ENCODE measurements at regions not wholly inside any gene's neighbourhood (a gene's known extent, or its start where the extent isn't known, plus 50 kb on each side); places are given as distances from the start of the nearest gene placed in this dataset.

DNA sequence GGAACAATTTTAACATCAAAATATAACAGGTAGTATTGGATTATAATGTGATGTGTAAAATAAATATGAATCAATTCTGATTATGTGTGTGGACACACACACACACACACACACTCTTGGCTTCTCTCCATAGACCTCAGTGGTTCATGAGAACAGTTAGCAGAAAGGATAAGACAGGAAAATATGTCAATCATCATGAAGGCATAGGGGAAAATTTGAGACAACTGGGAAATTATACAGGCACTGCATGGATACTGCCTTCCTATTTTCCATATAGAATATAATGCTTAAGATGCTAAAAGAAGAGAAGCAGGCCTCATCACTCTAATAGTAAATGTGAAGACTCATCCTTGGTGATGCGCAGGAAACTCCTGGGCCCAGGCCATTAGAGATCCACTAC is 884.5 kb downstream of the SUCLG1 start:
- TF ChIP-seq, protein P1, sequence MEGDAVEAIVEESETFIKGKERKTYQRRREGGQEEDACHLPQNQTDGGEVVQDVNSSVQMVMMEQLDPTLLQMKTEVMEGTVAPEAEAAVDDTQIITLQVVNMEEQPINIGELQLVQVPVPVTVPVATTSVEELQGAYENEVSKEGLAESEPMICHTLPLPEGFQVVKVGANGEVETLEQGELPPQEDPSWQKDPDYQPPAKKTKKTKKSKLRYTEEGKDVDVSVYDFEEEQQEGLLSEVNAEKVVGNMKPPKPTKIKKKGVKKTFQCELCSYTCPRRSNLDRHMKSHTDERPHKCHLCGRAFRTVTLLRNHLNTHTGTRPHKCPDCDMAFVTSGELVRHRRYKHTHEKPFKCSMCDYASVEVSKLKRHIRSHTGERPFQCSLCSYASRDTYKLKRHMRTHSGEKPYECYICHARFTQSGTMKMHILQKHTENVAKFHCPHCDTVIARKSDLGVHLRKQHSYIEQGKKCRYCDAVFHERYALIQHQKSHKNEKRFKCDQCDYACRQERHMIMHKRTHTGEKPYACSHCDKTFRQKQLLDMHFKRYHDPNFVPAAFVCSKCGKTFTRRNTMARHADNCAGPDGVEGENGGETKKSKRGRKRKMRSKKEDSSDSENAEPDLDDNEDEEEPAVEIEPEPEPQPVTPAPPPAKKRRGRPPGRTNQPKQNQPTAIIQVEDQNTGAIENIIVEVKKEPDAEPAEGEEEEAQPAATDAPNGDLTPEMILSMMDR (IDR thresholded peaks at IDR 0.05; ENCODE audit: low read depth, low read length, missing control alignments): no peak
- no peak overlapping the region for H3K4me3 ChIP-seq (ENCODE audit: low read depth, low read length)
- no peak for DNase-seq (ENCODE audit: low read depth)

DNA sequence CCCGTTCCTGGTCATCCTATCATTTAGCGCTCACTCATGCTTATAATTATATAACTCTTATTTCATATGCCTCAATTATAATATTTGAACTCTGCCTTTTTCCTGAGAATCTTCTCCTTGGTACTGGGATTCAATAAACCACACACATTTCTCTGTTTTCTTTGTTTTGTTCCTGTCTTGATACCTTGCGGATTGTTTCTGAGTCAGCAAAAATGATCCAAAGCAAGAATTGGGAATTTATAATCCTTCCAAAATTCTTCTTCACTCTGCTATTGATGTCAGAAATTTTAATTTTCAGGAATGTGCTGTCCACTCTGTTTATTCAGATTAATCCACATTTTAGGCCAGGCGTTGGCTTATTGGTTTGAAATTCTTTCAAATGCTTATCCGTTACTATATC is 886.0 kb downstream of the SUCLG1 start:
- H3K4me3 ChIP-seq (ENCODE audit: low read depth, low read length): no peak overlapping the region
- TF ChIP-seq, protein P1 (IDR thresholded peaks at IDR 0.05; ENCODE audit: low read depth, low read length, missing control alignments): no peak
- no peak for DNase-seq (ENCODE audit: low read depth)

DNA sequence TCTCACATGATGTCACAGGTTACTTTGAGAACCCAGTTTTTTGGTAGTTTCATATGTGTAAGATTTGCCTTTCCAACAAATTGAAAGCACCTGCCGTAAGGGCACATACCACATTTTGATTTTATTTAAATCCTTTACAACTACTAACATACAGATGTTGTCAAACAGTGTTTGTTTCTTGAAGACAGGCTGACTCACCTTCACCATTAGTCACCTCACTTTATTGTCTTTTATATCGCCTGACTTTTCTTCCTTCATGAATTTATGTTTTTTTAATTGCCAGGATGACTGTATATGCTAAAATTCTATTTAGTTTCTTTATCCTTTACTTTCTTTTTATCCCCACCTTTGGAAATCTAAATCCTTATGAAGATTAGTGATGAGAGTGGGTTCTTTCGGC is 886.7 kb downstream of the SUCLG1 start:
- DNase-seq (ENCODE audit: low read depth): no peak
- TF ChIP-seq, protein P1 (IDR thresholded peaks at IDR 0.05; ENCODE audit: low read depth, low read length, missing control alignments): no peak
- H3K4me3 ChIP-seq (ENCODE audit: low read depth, low read length): no peak overlapping the region

DNA sequence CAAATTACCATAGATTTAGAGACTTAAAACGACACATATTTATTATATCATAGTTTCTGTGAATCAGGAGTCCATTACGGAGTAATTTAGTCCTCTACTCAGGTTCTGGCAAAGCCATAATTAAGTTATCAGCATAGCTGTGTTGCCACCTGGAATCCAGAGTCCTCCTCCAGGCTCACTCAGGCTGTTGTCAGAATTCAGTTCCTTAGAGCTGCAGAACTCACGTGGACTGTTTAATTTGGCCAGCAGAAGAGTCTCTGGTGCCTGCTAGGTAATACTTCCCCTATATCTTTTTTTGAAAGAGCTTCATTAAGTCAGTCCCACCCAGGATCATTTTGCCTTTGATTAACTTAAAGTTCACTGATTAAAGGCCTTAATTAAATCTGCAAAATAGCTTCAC is 891.5 kb downstream of the SUCLG1 start:
- no peak overlapping the region for H3K4me3 ChIP-seq (ENCODE audit: low read depth, low read length)
- TF ChIP-seq, protein P1 (IDR thresholded peaks at IDR 0.05; ENCODE audit: low read depth, low read length, missing control alignments): no peak

DNA sequence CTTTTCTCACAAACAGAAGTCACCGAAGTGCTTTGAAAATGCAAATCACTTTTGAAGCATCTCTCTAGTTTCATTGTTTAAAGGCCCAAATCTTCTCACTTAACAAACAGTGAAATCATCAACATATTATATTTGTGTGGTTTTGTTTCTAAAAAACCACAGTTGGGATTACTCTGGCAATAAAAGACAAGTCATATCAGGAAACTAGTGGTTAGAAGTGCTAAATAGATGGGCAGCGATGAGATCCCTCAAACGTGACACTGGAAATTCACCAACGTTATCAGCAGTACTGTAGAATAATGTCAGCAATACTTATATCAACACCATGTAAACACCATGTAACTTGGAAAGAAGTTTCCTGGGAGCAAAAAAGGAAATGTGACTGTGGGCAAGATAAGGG is 893.5 kb downstream of the SUCLG1 start:
- no peak for DNase-seq (ENCODE audit: low read depth)
- TF ChIP-seq, protein P1 (IDR thresholded peaks at IDR 0.05; ENCODE audit: low read depth, low read length, missing control alignments): no peak
- H3K4me3 ChIP-seq (ENCODE audit: low read depth, low read length): no peak overlapping the region

More for the DNA sequence above, 891.5 kb downstream of the SUCLG1 start:
- no peak for DNase-seq (ENCODE audit: low read depth)

DNA sequence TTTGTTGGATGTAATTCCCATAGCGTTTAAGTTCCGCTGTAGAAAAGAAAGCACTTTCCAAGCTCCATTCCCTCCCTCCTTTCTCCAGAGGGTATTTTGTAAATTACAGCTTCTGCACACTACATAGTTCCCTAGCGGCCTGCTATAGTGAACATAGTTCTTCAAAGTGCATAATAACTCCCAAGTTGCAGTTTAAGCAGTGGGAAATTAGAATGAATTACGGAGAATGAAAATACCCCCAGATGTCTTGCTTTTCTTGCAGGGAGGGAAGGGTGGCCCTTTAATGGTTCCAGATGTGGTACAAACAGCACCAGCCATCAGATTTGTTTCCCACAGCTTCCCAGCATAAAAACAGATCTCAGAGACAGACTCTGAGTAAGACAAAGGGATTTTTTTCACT is 893.9 kb downstream of the SUCLG1 start:
- no peak overlapping the region for H3K4me3 ChIP-seq (ENCODE audit: low read depth, low read length)
- DNase-seq (ENCODE audit: low read depth): no peak
- TF ChIP-seq, protein P1 (IDR thresholded peaks at IDR 0.05; ENCODE audit: low read depth, low read length, missing control alignments): no peak

DNA sequence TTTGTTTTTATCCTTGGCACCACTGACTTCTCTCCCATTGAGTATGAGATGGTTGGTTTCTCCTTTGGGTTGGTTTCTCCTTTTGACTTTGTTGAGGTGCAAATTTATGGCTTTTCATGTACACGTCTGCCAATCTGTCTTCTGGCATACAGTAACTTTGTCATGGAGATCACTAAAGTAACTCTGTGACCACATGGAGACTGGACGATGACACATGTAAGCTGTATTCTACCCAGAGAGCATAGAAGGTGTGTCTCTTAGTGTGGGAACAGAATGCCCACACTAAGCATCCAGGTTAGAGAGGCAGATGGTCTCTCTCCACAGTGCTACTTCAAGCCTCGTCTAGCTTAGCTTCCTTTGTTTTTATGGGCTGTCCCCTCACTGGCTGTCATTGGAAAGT is 897.5 kb downstream of the SUCLG1 start:
- DNase-seq (ENCODE audit: low read depth): no peak
- no peak overlapping the region for H3K4me3 ChIP-seq (ENCODE audit: low read depth, low read length)
- TF ChIP-seq, protein P1 (IDR thresholded peaks at IDR 0.05; ENCODE audit: low read depth, low read length, missing control alignments): no peak
